NT2/D1 (cell line): ENCODE measurements at regions not wholly inside any gene's neighbourhood (a gene's known extent, or its start where the extent isn't known, plus 50 kb on each side); places are given as distances from the start of the nearest gene placed in this dataset.

Experiments
- SUZ12 ChIP-seq: IDR thresholded peaks from 2 replicates; pipeline ENCODE4 v1.6.1; 2011; ENCODE audit not compliant: insufficient read length, insufficient read depth; ENCODE audit errors: extremely low read depth
- YY1 ChIP-seq: IDR thresholded peaks from 2 replicates; pipeline ENCODE4 v1.6.1; 2011; ENCODE audit not compliant: insufficient read length, insufficient read depth
- ZNF274 ChIP-seq: IDR thresholded peaks from 2 replicates; pipeline ENCODE4 v1.6.1; 2011; ENCODE audit warnings: mild to moderate bottlenecking, low read depth, low read length

GRCh38 chr2:52070665-52071064 lies 1038.7 kb upstream of the NRXN1 start:
- no peak for TF ChIP-seq YY1
- no peak for TF ChIP-seq ZNF274
- no peak for TF ChIP-seq SUZ12
